GM12873 (cell line): ENCODE measurements at regions not wholly inside any gene's neighbourhood (a gene's known extent, or its start where the extent isn't known, plus 50 kb on each side); places are given as distances from the start of the nearest gene placed in this dataset.

Source experiments
- TF ChIP-seq, protein P1 (sequence below): IDR thresholded peaks from 2 replicates; pipeline ENCODE4 v1.5.1; 2012; ENCODE audit warnings: low read depth, mild to moderate bottlenecking, moderate library complexity, low read length, control low read depth; ENCODE audit not compliant: insufficient read depth; ENCODE audit errors: missing control alignments

- TF ChIP-seq, protein P1, sequence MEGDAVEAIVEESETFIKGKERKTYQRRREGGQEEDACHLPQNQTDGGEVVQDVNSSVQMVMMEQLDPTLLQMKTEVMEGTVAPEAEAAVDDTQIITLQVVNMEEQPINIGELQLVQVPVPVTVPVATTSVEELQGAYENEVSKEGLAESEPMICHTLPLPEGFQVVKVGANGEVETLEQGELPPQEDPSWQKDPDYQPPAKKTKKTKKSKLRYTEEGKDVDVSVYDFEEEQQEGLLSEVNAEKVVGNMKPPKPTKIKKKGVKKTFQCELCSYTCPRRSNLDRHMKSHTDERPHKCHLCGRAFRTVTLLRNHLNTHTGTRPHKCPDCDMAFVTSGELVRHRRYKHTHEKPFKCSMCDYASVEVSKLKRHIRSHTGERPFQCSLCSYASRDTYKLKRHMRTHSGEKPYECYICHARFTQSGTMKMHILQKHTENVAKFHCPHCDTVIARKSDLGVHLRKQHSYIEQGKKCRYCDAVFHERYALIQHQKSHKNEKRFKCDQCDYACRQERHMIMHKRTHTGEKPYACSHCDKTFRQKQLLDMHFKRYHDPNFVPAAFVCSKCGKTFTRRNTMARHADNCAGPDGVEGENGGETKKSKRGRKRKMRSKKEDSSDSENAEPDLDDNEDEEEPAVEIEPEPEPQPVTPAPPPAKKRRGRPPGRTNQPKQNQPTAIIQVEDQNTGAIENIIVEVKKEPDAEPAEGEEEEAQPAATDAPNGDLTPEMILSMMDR = no peak
These were observed 1618.1 kb downstream of the C4orf33 start for GRCh38 chr4:130714006-130714405.

GRCh38 chr4:130722361-130722760 lies 1626.4 kb downstream of the C4orf33 start:
- TF ChIP-seq, protein P1 = no peak

DNA sequence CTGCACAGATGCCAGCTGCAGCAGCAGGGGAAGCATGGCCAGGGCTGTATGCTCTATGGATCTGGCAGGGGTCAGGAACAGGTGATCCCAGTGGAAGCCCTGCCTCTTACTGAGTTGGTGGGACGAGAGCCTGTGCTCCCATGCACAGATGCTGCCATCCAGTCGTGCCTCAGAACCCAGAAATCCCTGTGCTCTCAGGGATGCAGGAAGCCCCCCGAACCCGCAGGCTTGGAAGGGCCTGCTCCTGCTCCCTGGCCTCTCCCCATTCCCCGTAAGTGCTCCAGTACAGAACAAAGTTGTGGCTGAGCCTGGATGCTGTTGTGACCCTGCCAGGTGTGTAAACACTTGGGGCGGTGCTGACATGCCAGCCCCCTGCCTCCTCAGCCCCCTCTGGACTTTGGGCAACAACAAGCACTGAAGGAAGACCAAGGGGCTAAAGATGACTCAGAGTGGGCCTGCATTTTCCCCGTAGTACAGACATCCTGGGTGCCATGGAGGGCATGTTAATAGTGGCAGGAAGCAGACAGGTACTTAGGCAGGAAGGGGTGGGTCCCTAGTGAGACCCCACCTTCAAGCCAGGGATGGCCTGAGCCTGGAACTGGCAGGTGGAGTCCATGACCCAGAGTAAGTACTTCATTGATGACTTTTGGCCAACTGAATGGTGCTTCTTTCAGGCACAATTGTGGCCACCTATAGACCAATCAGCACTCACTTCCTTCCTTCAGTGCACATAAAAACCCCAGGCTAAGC lies 1640.7 kb downstream of the C4orf33 start:
- TF ChIP-seq, protein P1 = no peak

- TF ChIP-seq, protein P1 = no peak
These were observed 1642.3 kb downstream of the C4orf33 start for GRCh38 chr4:130738233-130738632.

- TF ChIP-seq, protein P1 = no peak
These were observed 1651.9 kb downstream of the C4orf33 start for GRCh38 chr4:130747842-130748241.

GRCh38 chr4:130753926-130754325 lies 1658.0 kb downstream of the C4orf33 start:
- TF ChIP-seq, protein P1 = no peak

GRCh38 chr4:130760246-130760645 lies 1664.3 kb downstream of the C4orf33 start:
- TF ChIP-seq, protein P1 = no peak
